HG03558 (cell line): ENCODE measurements at regions not wholly inside any gene's neighbourhood (a gene's known extent, or its start where the extent isn't known, plus 50 kb on each side); places are given as distances from the start of the nearest gene placed in this dataset.

Experiments used
- ATAC-seq: cut with Tn5 transposase; IDR thresholded peaks from one replicate; pipeline ENCODE4 v1.9.1; 2021; ENCODE audit warnings: moderate number of reproducible peaks; ENCODE audit not compliant: unreplicated experiment; ENCODE audit errors: extremely low read depth

- ATAC-seq: no peak
Observed at GRCh38 chr14:98736701-98737338, 535.2 kb downstream of the BCL11B start.

- ATAC-seq: no peak
Observed at GRCh38 chr14:98741523-98741922, 530.5 kb downstream of the BCL11B start.

- ATAC-seq: no peak
Observed at GRCh38 chr14:98742001-98742400, 530.0 kb downstream of the BCL11B start.

GRCh38 chr14:98743536-98743935 lies 528.5 kb downstream of the BCL11B start:
- no peak for ATAC-seq

GRCh38 chr14:98748966-98749365 lies 523.0 kb downstream of the BCL11B start:
- ATAC-seq: no peak

- ATAC-seq: no peak
Observed at GRCh38 chr14:98751110-98751509, 520.9 kb downstream of the BCL11B start.

- no peak for ATAC-seq
Observed at GRCh38 chr14:98752660-98753059, 519.3 kb downstream of the BCL11B start.

- ATAC-seq: no peak
Observed at GRCh38 chr14:98754343-98755020, 517.5 kb downstream of the BCL11B start.

GRCh38 chr14:98756749-98757148 lies 515.2 kb downstream of the BCL11B start:
- no peak for ATAC-seq

GRCh38 chr14:98758440-98758839 lies 513.6 kb downstream of the BCL11B start:
- ATAC-seq: no peak

- no peak for ATAC-seq
Observed at GRCh38 chr14:98761993-98762392, 510.0 kb downstream of the BCL11B start.

GRCh38 chr14:98766818-98767217 lies 505.2 kb downstream of the BCL11B start:
- no peak for ATAC-seq

GRCh38 chr14:98769326-98769725 lies 502.7 kb downstream of the BCL11B start:
- no peak for ATAC-seq

- ATAC-seq: no peak
Observed at GRCh38 chr14:98770151-98770550, 501.8 kb downstream of the BCL11B start.

GRCh38 chr14:98773814-98774213 lies 498.2 kb downstream of the BCL11B start:
- no peak for ATAC-seq

- ATAC-seq: no peak
Observed at GRCh38 chr14:98775892-98776291, 496.1 kb downstream of the BCL11B start.

GRCh38 chr14:98782062-98782461 lies 489.9 kb downstream of the BCL11B start:
- no peak for ATAC-seq

GRCh38 chr14:98785578-98785977 lies 486.4 kb downstream of the BCL11B start:
- ATAC-seq: no peak

GRCh38 chr14:98786456-98786855 lies 485.5 kb downstream of the BCL11B start:
- no peak for ATAC-seq

- ATAC-seq: no peak
Observed at GRCh38 chr14:98791661-98792060, 480.3 kb downstream of the BCL11B start.

- no peak for ATAC-seq
Observed at GRCh38 chr14:98792171-98792570, 479.8 kb downstream of the BCL11B start.

- ATAC-seq: no peak
Observed at GRCh38 chr14:98798099-98798498, 473.9 kb downstream of the BCL11B start.
